Liver (tissue), 7 donors: ENCODE measurements at regions not wholly inside any gene's neighbourhood (a gene's known extent, or its start where the extent isn't known, plus 50 kb on each side); places are given as distances from the start of the nearest gene placed in this dataset.

ENCODE experiments used
- DNase-seq: peaks from one replicate; pipeline ENCODE4 v3.0.0-alpha.2; 2017; ENCODE audit warnings: low spot score
- H3K27ac ChIP-seq, 2 donors: one replicate each; pipeline ENCODE4 v1.7.0; 2013; ENCODE audit warnings: inconsistent platforms in 2 of 2, low read length in 2 of 2, control low read depth in 1 of 2, low read depth in 1 of 2, mild to moderate bottlenecking in 1 of 2
- H3K27me3 ChIP-seq, 4 donors: one replicate each; pipeline versions ENCODE4 v1.6.1 to v1.7.0; 2013; ENCODE audit warnings: low read length in 3 of 4, inconsistent platforms in 1 of 4, mild to moderate bottlenecking in 1 of 4, moderate library complexity in 1 of 4; ENCODE audit not compliant: control insufficient read depth in 4 of 4, insufficient read depth in 4 of 4
- H3K36me3 ChIP-seq, 4 donors: one replicate each; pipeline versions ENCODE4 v1.6.1 to v1.7.0; 2013; ENCODE audit warnings: low read length in 3 of 4, mild to moderate bottlenecking in 3 of 4, low read depth in 1 of 4, moderate library complexity in 1 of 4; ENCODE audit not compliant: control insufficient read depth in 4 of 4, insufficient read depth in 3 of 4
- H3K4me1 ChIP-seq, 4 donors: one replicate each; pipeline versions ENCODE4 v1.6.1 to v1.7.0; 2013; ENCODE audit warnings: low read length in 3 of 4, mild to moderate bottlenecking in 3 of 4, moderate library complexity in 1 of 4; ENCODE audit not compliant: control insufficient read depth in 4 of 4, insufficient read depth in 4 of 4
- H3K4me3 ChIP-seq, 3 donors: one replicate each; pipeline versions ENCODE4 v1.6.1 to v1.7.0; 2013; ENCODE audit warnings: low read length in 3 of 3, control low read depth in 1 of 3, low read depth in 1 of 3, mild to moderate bottlenecking in 1 of 3
- H3K9ac ChIP-seq, 2 donors: one replicate each; pipeline ENCODE4 v1.7.0; 2013; ENCODE audit warnings: low read length in 2 of 2, mild to moderate bottlenecking in 2 of 2, moderate library complexity in 2 of 2, control low read depth in 1 of 2, low read depth in 1 of 2
- H3K9me3 ChIP-seq, 4 donors: one replicate each; pipeline versions ENCODE4 v1.6.1 to v1.7.0; 2013; ENCODE audit warnings: low read length in 3 of 4; ENCODE audit not compliant: control insufficient read depth in 4 of 4
- FOXA1 ChIP-seq: IDR thresholded peaks from 2 replicates; pipeline ENCODE4 v1.6.1; 2016; ENCODE audit warnings: antibody characterized with exemption
- FOXA2 ChIP-seq: IDR thresholded peaks from 2 replicates; pipeline ENCODE4 v1.6.1; 2016; ENCODE audit warnings: antibody characterized with exemption
- GABPA ChIP-seq, 2 donors: IDR thresholded peaks in 1 of 2; conservative IDR thresholded peaks in 1 of 2; 2 replicates each; pipeline ENCODE4 v1.6.1; 2016; ENCODE audit warnings: antibody characterized with exemption in 2 of 2, mild to moderate bottlenecking in 1 of 2, moderate library complexity in 1 of 2
- HNF4A ChIP-seq, 2 donors: conservative IDR thresholded peaks; 2 replicates each; pipeline ENCODE4 v1.6.1; 2016; ENCODE audit warnings: antibody characterized with exemption in 2 of 2, mild to moderate bottlenecking in 2 of 2
- HNF4G ChIP-seq: IDR thresholded peaks from 2 replicates; pipeline ENCODE4 v1.6.1; 2016; ENCODE audit warnings: antibody characterized with exemption
- JUND ChIP-seq, 2 donors: IDR thresholded peaks; 2 replicates each; pipeline ENCODE4 v1.6.1; 2016; ENCODE audit warnings: antibody characterized with exemption in 2 of 2
- RAD21 ChIP-seq, 2 donors: IDR thresholded peaks; 2 replicates each; pipeline ENCODE4 v1.6.1; 2016; ENCODE audit warnings: antibody characterized with exemption in 2 of 2, mild to moderate bottlenecking in 2 of 2
- REST ChIP-seq: IDR thresholded peaks from 2 replicates; pipeline ENCODE4 v1.6.1; 2016; ENCODE audit warnings: antibody characterized with exemption, mild to moderate bottlenecking
- RXRA ChIP-seq, 2 donors: IDR thresholded peaks; 2 replicates each; pipeline ENCODE4 v1.6.1; 2017 to 2018; ENCODE audit warnings: antibody characterized with exemption in 2 of 2, mild to moderate bottlenecking in 1 of 2
- SP1 ChIP-seq: IDR thresholded peaks from 2 replicates; pipeline ENCODE4 v1.6.1; 2018; ENCODE audit warnings: antibody characterized with exemption, mild to moderate bottlenecking
- TAF1 ChIP-seq: conservative IDR thresholded peaks from 2 replicates; pipeline ENCODE4 v1.6.1; 2016; ENCODE audit warnings: antibody characterized with exemption, mild to moderate bottlenecking
- YY1 ChIP-seq: IDR thresholded peaks from 2 replicates; pipeline ENCODE4 v1.6.1; 2016; ENCODE audit warnings: antibody characterized with exemption, mild to moderate bottlenecking
- WGBS: extraction: QIAGEN DNeasy Blood & Tissue Kit; methylation state at CpG from one replicate; pipeline ENCODE4 v1.1.7; 2013; 5-methylcytosine and 5-hydroxymethylcytosine counted together
- TF ChIP-seq, protein P1 (sequence below): IDR thresholded peaks from 2 replicates; pipeline ENCODE4 v1.6.1; 2016; ENCODE audit warnings: antibody characterized with exemption
- TF ChIP-seq, protein P2 (sequence below): IDR thresholded peaks from 2 replicates; pipeline ENCODE4 v1.6.1; 2016; ENCODE audit warnings: antibody characterized with exemption
- TF ChIP-seq, protein P3 (sequence below): IDR thresholded peaks from 2 replicates; pipeline ENCODE4 v1.6.1; 2016; ENCODE audit warnings: antibody characterized with exemption
- donor health status: healthy.
- donor health status: healthy.
- donor health status: healthy.
- donor health status: healthy.

- no peak for DNase-seq
- TF ChIP-seq JUND (IDR thresholded peaks at IDR 0.05) (no peak), GABPA (IDR thresholded peaks at IDR 0.05 in 1 of 2, conservative IDR thresholded peaks at IDR 0.05 in 1 of 2) (no peak), FOXA1 (no peak), HNF4G (no peak), SP1 (no peak), YY1 (no peak)
- TF ChIP-seq, protein P1, sequence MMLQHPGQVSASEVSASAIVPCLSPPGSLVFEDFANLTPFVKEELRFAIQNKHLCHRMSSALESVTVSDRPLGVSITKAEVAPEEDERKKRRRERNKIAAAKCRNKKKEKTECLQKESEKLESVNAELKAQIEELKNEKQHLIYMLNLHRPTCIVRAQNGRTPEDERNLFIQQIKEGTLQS, result no peak
- Histone ChIP-seq H3K27ac (no peak overlapping the region), H3K4me3 (no peak overlapping the region), H3K9ac (no peak overlapping the region), H3K27me3 (no peaks in the 10 kb centered on the region), H3K36me3 (no peaks in the 10 kb centered on the region), H3K9me3 (no peaks in the 10 kb centered on the region), H3K4me1 (no peaks in the 10 kb centered on the region)
- WGBS, result 61% methylated on average over 3 of the region's 3 CpGs
These were observed 510.0 kb upstream of the ZEB2 start for GRCh38 chr2:145029873-145030272.

DNA sequence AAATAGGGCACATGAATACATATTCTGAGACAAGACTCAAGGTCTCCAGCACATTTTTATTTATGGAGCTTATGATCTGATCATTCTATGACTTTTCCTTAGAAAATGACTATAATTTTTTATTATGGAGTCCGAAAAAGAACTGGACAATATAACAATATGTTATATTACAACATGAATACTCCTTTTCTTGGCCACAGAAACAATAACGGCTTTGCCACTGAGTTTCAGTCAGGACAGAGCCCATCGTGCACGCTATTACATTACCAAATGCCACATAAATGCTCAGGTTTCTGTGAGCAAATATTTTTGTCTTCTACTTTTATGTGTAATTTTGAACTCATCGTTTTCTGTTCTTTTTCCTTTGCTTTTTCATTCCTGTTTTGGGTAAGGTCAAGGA, 509.2 kb upstream of the ZEB2 start:
- DNase-seq, result no peak
- H3K36me3 ChIP-seq, result no peaks in the 10 kb centered on the region
- no peak overlapping the region for H3K4me3 ChIP-seq
- H3K27me3 ChIP-seq, result no peaks in the 10 kb centered on the region
- H3K27ac ChIP-seq, result no peak overlapping the region
- TF ChIP-seq GABPA (IDR thresholded peaks at IDR 0.05 in 1 of 2, conservative IDR thresholded peaks at IDR 0.05 in 1 of 2) (no peak), RAD21 (IDR thresholded peaks at IDR 0.05) (no peak), SP1 (no peak), REST (no peak), FOXA1 (no peak)
- TF ChIP-seq, protein P2, sequence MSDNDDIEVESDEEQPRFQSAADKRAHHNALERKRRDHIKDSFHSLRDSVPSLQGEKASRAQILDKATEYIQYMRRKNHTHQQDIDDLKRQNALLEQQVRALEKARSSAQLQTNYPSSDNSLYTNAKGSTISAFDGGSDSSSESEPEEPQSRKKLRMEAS, result no peak
- no peaks in the 10 kb centered on the region for H3K4me1 ChIP-seq
- no peaks in the 10 kb centered on the region for H3K9me3 ChIP-seq
- no peak overlapping the region for H3K9ac ChIP-seq
- WGBS, result 87% methylated on average over 5 of the region's 5 CpGs

- Histone ChIP-seq H3K9me3 (no peaks in the 10 kb centered on the region), H3K9ac (no peak overlapping the region), H3K27ac (no peak overlapping the region), H3K27me3 (no peaks in the 10 kb centered on the region), H3K36me3 (no peaks in the 10 kb centered on the region), H3K4me1 (no peaks in the 10 kb centered on the region), H3K4me3 (no peak overlapping the region)
- DNase-seq, result no peak
- TF ChIP-seq TAF1 (no peak), FOXA1 (no peak), FOXA2 (no peak), HNF4A (conservative IDR thresholded peaks at IDR 0.05) (no peak), GABPA (IDR thresholded peaks at IDR 0.05 in 1 of 2, conservative IDR thresholded peaks at IDR 0.05 in 1 of 2) (no peak), RXRA (IDR thresholded peaks at IDR 0.05) (no peak)
- TF ChIP-seq, protein P3, sequence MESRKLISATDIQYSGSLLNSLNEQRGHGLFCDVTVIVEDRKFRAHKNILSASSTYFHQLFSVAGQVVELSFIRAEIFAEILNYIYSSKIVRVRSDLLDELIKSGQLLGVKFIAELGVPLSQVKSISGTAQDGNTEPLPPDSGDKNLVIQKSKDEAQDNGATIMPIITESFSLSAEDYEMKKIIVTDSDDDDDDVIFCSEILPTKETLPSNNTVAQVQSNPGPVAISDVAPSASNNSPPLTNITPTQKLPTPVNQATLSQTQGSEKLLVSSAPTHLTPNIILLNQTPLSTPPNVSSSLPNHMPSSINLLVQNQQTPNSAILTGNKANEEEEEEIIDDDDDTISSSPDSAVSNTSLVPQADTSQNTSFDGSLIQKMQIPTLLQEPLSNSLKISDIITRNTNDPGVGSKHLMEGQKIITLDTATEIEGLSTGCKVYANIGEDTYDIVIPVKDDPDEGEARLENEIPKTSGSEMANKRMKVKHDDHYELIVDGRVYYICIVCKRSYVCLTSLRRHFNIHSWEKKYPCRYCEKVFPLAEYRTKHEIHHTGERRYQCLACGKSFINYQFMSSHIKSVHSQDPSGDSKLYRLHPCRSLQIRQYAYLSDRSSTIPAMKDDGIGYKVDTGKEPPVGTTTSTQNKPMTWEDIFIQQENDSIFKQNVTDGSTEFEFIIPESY, result no peak
- WGBS, result 79% methylated on average over 8 of the region's 8 CpGs
These were observed 508.4 kb upstream of the ZEB2 start for GRCh38 chr2:145028101-145028920.
